Endothelial cell (in vitro differentiated cells): ENCODE measurements at regions not wholly inside any gene's neighbourhood (a gene's known extent, or its start where the extent isn't known, plus 50 kb on each side); places are given as distances from the start of the nearest gene placed in this dataset.

Experiments
- DNase-seq: peaks from one replicate; pipeline ENCODE4 v3.0.0; 2021; ENCODE audit warnings: low spot score
- H3K27ac Mint-ChIP-seq: one replicate; pipeline ENCODE4 v1.8.0; 2021; ENCODE audit warnings: mixed read lengths, inconsistent platforms; ENCODE audit not compliant: unreplicated experiment
- H3K27me3 Mint-ChIP-seq: one replicate; pipeline ENCODE4 v1.8.0; 2021; ENCODE audit warnings: mild to moderate bottlenecking, moderate library complexity, mixed read lengths, inconsistent platforms; ENCODE audit not compliant: unreplicated experiment
- H3K36me3 Mint-ChIP-seq: one replicate; pipeline ENCODE4 v1.8.0; 2021; ENCODE audit warnings: mild to moderate bottlenecking, low read depth, mixed read lengths, inconsistent platforms; ENCODE audit not compliant: unreplicated experiment
- H3K4me1 Mint-ChIP-seq: one replicate; pipeline ENCODE4 v1.8.0; 2021; ENCODE audit warnings: mild to moderate bottlenecking, mixed read lengths, inconsistent platforms; ENCODE audit not compliant: unreplicated experiment
- H3K4me3 Mint-ChIP-seq: one replicate; pipeline ENCODE4 v1.8.0; 2021; ENCODE audit warnings: mild to moderate bottlenecking, mixed read lengths, inconsistent platforms; ENCODE audit not compliant: unreplicated experiment
- H3K9me3 Mint-ChIP-seq: one replicate; pipeline ENCODE4 v1.8.0; 2021; ENCODE audit warnings: mixed read lengths, inconsistent platforms; ENCODE audit not compliant: unreplicated experiment
- TF ChIP-seq, protein P1 (sequence below): fragments of 200-600 bp; sonication (generic); IDR thresholded peaks from one replicate; pipeline ENCODE4 v1.5.0; 2021; ENCODE audit warnings: antibody characterized with exemption; ENCODE audit not compliant: unreplicated experiment

DNA sequence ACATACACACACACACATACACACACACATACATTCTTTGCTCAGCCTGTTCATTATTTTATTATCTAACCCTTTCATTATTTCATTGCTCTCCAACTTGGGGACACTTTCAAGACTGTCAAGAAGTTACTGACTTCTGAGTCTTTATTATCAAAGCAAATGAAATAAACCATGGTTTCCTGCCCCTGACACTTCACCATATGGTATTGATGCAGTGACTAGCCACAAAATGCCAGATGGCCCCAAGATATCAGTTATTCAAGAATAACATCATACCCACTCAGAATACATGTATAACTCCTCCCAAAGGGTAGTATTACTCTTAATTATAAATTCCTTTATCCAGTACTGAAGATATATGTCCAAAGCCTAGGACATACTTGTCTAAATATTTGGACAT lies 197.3 kb downstream of the MRPL39 start:
- H3K4me3 Mint-ChIP-seq = no peak overlapping the region
- TF ChIP-seq, protein P1, sequence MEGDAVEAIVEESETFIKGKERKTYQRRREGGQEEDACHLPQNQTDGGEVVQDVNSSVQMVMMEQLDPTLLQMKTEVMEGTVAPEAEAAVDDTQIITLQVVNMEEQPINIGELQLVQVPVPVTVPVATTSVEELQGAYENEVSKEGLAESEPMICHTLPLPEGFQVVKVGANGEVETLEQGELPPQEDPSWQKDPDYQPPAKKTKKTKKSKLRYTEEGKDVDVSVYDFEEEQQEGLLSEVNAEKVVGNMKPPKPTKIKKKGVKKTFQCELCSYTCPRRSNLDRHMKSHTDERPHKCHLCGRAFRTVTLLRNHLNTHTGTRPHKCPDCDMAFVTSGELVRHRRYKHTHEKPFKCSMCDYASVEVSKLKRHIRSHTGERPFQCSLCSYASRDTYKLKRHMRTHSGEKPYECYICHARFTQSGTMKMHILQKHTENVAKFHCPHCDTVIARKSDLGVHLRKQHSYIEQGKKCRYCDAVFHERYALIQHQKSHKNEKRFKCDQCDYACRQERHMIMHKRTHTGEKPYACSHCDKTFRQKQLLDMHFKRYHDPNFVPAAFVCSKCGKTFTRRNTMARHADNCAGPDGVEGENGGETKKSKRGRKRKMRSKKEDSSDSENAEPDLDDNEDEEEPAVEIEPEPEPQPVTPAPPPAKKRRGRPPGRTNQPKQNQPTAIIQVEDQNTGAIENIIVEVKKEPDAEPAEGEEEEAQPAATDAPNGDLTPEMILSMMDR = no peak
- peaks cover 3% of the 10 kb centered on the region for H3K4me1 Mint-ChIP-seq
- H3K27me3 Mint-ChIP-seq = no peaks in the 10 kb centered on the region
- DNase-seq = no peak
- no peak overlapping the region for H3K27ac Mint-ChIP-seq
- H3K36me3 Mint-ChIP-seq = no peaks in the 10 kb centered on the region
- no peaks in the 10 kb centered on the region for H3K9me3 Mint-ChIP-seq

DNA sequence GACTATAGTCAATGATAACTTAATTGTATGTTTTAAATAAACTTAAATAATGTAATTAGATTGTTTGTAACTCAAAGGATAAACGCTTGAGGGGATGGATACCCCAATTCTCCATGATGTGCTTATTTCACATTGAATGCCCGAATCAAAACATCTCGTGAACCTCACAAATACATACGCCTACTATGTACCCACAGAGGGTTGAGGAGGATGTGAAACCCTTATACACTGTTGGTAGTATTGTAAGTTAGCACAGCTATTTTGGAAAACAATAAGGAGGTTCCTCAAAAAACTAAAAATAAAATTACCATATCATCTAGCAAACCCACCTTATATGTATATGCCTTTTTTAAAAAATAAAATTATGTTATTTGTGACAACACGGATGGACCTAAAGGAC lies 198.6 kb downstream of the MRPL39 start:
- H3K27me3 Mint-ChIP-seq = no peaks in the 10 kb centered on the region
- H3K4me1 Mint-ChIP-seq = peaks cover 3% of the 10 kb centered on the region
- H3K9me3 Mint-ChIP-seq = no peaks in the 10 kb centered on the region
- H3K36me3 Mint-ChIP-seq = no peaks in the 10 kb centered on the region
- DNase-seq = no peak
- TF ChIP-seq, protein P1 = no peak
- no peak overlapping the region for H3K4me3 Mint-ChIP-seq
- H3K27ac Mint-ChIP-seq = no peak overlapping the region

- no peak overlapping the region for H3K4me3 Mint-ChIP-seq
- peaks cover 3% of the 10 kb centered on the region for H3K4me1 Mint-ChIP-seq
- no peak overlapping the region for H3K27ac Mint-ChIP-seq
- no peaks in the 10 kb centered on the region for H3K36me3 Mint-ChIP-seq
- H3K27me3 Mint-ChIP-seq = no peaks in the 10 kb centered on the region
- DNase-seq = no peak
- TF ChIP-seq, protein P1 = no peak
- no peaks in the 10 kb centered on the region for H3K9me3 Mint-ChIP-seq
These were observed 200.2 kb downstream of the MRPL39 start for GRCh38 chr21:25406887-25407579.

DNA sequence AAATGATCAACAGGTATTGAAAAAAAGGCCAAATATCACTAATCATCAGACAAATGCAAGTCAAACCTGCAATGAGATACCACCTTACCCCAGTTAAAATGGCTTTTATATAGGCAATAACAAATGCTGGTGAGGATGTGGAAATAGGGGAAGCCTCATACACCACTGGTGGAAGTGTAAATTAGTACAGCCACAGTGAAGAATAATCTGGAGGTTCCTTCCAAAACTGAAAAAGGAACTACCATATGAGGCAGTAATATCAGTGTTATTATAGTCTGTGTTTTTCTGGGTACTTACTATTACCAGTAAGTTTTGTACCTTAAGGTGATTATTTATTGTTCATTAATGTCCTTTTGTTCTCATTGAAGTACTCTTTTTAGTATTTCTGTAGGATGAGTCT lies 201.3 kb downstream of the MRPL39 start:
- no peak overlapping the region for H3K4me3 Mint-ChIP-seq
- H3K27ac Mint-ChIP-seq = no peak overlapping the region
- no peaks in the 10 kb centered on the region for H3K4me1 Mint-ChIP-seq
- DNase-seq = no peak
- no peaks in the 10 kb centered on the region for H3K36me3 Mint-ChIP-seq
- TF ChIP-seq, protein P1 = no peak
- no peaks in the 10 kb centered on the region for H3K27me3 Mint-ChIP-seq
- no peaks in the 10 kb centered on the region for H3K9me3 Mint-ChIP-seq

DNA sequence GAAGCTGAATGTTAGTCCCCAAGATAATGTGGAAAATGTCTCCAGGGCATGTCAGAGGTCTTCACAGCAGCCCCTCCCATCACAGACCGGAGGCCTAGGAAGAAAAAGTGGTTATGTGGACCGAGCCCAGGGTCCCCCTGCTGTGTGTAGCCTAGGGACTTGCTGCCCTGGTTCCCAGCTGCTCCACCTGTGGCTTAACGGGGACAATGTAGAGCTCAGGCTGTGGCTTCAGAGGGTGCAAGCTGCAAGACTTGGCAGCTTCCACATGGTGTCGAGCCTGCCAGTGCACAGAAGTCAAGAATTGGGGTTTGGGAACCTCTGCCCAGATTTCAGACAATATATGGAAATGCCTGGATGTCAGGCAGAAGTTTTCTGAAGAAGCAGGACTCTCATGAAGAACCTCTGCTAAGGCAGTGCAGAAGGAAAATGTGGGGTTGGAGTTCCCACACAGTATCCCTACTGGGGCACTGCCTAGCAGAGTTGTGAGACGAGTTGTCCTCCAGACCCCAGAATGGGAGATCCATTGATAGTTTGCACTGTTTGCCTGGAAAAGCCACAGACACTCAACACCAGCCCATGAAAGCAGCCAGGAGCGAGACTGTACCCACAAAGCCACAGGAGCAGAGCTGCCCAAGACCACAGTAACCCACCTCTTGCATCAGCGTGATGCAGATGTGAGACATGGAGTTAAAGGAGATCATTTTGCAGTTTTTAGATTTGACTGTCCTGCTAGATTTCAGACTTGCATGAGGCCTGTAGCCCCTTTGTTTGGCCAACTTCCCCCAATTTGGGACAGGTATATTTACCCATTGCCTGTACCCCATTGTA lies 204.9 kb downstream of the MRPL39 start:
- Mint-ChIP-seq H3K4me3 (no peak overlapping the region), H3K27ac (no peak overlapping the region), H3K36me3 (no peaks in the 10 kb centered on the region), H3K27me3 (no peaks in the 10 kb centered on the region), H3K9me3 (no peaks in the 10 kb centered on the region), H3K4me1 (no peaks in the 10 kb centered on the region)
- no peak for DNase-seq
- TF ChIP-seq, protein P1 = no peak
